Superior temporal gyrus (tissue), 1 donor: ENCODE measurements at regions not wholly inside any gene's neighbourhood (a gene's known extent, or its start where the extent isn't known, plus 50 kb on each side); places are given as distances from the start of the nearest gene placed in this dataset.

Source experiments
- DNase-seq: peaks from one replicate; pipeline ENCODE4 v3.0.0-alpha.2; 2016; ENCODE audit errors: extremely low spot score

GRCh38 chr2:150705767-150706166 lies 218.3 kb upstream of the RND3 start:
- no peak for DNase-seq

DNA sequence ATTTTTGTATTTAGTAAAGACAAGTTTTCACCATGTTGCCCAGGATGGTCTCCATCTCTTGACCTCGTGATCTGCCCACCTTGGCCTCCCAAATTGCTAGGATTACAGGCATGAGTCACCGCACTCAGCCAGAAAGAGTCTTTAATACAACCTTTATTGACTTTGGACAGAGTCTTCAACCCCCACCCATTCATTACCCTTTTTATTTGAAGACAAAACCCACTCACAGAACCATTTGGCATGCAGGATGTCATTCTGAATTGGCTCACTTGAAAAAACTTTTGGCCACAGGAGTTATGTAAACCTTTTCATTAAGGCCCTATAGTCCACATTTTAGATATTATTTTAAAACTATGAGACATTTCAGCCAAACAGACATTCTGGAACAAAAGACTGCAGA lies 217.9 kb upstream of the RND3 start:
- DNase-seq = no peak

DNA sequence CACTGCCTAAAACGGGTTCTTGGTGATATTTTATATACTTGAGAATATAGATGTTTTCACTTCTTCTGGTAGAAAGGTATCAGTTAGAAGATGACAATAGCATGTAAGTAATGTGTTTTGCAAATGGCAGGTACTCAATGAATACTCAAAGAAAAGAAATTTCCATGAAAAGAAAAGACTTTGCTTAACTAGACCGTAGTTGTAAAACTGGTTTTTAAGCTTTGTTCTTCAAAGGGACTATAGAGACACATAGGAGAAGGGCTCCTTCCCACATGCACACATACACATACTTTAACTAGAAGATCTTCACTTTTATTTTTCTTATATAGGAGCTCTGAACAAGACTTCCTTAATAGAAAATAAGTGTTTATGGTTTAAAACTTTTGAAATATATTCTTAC lies 215.3 kb upstream of the RND3 start:
- no peak for DNase-seq

- no peak for DNase-seq
Observed at GRCh38 chr2:150700666-150701580, 213.5 kb upstream of the RND3 start.

DNA sequence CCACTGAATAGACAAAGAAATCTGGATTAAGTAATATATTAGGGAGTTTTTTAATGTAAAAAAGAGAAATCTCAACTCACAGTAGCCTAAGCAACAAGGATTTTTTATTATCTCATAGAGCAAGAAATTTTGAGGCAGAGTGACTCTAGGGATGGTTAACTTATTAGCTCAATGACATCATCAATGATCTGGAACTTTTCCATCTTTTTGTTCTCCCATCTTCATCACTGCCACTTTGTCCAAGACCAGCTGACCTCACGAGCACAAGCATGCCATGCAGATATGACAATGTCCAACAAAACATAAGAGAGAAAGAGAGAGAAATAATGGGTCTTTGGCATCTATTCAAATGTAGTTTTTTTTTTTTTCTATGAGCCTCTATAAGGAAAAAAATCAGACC lies 211.8 kb upstream of the RND3 start:
- no peak for DNase-seq

DNA sequence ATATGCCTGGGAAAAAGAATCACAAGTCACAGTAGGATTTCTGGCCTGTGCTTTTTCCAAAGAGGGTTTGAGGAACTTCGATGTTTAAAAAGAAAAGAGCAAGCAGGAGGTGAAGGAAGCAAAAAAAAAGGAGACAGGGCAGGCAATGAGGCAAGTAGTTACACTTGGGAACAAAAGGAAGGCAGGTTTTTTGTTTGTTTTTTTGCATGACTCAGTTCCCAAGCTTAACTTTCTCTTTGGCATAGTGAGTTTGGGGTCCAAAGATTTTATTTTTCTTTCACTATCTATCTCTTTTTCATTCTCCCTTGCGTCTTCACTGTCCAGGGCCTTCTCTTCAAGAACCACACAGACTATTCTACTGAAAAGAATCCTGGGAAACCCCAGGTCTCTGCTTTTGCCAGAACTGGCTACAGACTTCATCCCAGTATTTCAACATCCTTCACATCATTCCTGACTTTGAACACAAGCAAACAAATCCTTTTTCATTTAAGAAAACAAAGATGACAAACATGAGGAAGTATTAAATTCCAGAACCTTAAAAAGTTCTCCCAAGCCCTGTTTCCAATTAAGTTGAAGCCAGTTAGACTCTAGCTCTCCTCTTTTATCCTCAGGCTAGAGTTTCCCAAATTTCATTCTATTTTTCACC lies 210.7 kb upstream of the RND3 start:
- DNase-seq = no peak

DNA sequence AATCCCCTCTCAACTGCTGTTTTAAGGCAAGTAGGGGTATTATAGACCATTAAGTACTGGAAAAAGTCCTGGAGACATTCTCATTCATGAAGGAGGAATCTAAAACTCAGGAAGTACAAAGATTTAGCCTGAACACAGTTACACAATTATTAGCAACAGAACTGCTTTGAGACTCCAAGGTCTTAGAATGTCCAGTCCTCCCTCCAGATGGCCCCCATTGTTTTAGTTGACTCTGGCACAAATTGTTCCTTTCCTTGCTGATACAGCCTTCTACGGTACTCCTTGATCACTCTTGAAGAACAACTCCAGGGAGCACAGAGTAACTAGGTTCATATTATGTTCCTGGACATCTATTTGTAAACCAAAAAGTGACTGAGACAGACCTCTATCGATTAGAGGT lies 210.1 kb upstream of the RND3 start:
- no peak for DNase-seq

DNA sequence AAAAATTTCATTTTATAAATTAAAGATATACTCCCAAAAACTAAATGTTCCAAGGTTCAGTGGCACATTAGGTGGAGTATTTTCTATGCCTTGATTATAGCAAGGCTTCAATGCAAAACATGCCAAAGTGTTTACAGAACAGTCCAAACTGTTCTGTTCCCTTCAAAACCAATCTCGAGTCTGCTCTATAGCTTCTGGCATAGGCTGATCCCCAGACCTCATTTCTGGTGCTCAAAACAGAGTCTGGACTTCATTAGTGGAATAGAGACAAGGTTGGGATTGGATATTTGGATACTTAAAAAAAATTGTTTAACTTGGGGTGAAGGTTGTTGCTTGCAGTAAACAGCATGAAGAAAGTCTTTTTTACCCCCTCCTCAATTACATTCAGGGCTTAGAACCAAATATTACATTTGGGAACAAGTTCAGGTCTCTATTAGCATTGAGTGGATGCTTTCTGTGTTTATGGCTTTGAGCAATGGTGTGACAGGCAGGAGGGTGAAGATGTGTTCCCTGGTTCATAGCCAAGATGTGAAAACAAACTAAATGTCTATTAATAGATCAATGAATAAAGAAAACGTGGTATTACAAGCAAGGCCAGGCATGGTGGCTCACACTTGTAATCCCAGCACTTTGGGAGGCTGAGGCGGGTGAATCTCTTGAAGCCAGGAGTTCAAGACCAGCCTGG lies 208.1 kb upstream of the RND3 start:
- DNase-seq = no peak

DNA sequence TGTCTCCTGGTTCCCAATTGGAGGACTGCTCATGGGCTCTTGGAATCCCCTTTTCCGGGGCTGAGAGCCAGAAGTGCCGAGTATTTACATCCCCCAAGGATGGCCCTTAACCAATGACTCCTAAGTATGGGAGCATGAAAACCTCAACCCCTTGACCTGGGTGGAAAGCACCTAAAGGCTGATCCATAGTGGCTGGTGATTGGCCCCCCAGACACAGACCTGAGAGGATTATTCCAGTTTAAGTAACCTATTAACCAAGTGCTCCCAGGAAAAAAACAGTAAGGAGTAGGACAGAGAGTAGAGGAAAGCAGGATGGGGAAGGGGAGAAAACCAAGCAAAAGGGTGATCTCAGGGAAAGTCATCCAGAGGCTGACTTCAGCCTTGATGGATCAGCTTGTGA lies 206.1 kb upstream of the RND3 start:
- no peak for DNase-seq

- no peak for DNase-seq
Observed at GRCh38 chr2:150690870-150691269, 203.4 kb upstream of the RND3 start.

DNA sequence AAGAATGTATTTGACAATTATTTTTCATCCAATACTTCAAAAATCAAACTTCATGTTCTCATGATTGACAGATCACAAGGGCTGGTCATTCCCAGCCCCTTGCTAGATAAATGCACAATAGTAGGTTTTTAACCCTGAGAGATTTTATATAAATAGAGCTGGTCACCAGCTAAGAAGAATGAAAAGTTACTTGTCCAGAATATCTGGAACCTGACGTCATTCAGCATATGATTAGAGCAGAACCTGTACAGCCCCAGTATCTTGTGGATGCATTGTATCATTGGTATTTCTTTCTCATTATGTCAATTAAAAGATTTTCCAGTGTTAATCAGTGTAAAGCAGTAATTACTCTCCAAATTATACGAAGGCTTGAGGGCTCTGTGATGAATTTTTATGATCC lies 202.8 kb upstream of the RND3 start:
- no peak for DNase-seq

GRCh38 chr2:150689590-150689989 lies 202.1 kb upstream of the RND3 start:
- no peak for DNase-seq

- no peak for DNase-seq
Observed at GRCh38 chr2:150688016-150688415, 200.5 kb upstream of the RND3 start.

DNA sequence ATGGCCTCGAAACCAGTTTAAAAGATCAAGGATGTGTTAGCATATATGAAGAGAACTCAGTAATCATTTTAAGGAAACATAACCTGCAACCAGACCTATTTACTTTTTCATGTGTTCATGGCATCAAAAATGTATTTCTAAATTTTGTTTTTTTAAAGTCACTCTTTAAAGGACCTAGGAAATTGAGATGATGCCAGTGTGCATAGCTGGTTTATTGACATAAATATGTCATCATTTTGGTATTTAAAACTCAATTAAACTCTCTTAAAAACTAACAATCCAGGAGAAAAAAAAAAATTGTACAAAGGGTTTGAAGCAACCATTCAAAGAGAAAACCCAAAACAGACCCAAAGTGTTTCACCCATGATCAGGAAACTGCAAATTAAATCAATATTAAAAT lies 198.9 kb upstream of the RND3 start:
- no peak for DNase-seq

- DNase-seq = no peak
Observed at GRCh38 chr2:150681120-150681804, 193.8 kb upstream of the RND3 start.

- no peak for DNase-seq
Observed at GRCh38 chr2:150679456-150680120, 192.1 kb upstream of the RND3 start.

GRCh38 chr2:150677551-150677950 lies 190.1 kb upstream of the RND3 start:
- DNase-seq = no peak

GRCh38 chr2:150676747-150677383 lies 189.4 kb upstream of the RND3 start:
- no peak for DNase-seq

DNA sequence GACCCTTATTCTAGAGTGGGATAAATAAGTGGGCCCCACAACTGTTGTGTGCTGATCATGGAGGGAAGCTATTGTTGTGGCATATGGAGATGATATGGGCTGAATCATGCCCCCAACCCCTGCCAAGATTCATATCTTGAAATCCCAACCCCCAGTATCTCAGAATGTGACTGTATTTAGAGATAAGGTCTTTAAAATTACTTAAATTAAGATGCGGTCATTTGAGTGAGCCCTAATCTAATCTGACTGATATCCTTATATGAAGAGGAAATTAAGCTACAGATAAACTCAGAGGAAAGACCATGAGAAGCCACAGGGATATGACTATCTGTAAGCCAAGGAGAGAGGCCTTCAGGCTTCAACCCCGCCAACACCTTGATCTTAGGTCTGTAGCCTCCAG lies 188.3 kb upstream of the RND3 start:
- DNase-seq = no peak

GRCh38 chr2:150674283-150674682 lies 186.8 kb upstream of the RND3 start:
- DNase-seq = no peak

GRCh38 chr2:150672311-150672710 lies 184.8 kb upstream of the RND3 start:
- DNase-seq = no peak
